Endothelial cell of umbilical vein (primary cell): ENCODE measurements at regions not wholly inside any gene's neighbourhood (a gene's known extent, or its start where the extent isn't known, plus 50 kb on each side); places are given as distances from the start of the nearest gene placed in this dataset.

Source experiments
- BruUV-seq: library from RNA; stranded (reverse); fragments of 400-500 nt; replicated peaks from 2 replicates; lab custom pipeline; 2021; lab: Mats Ljungman, UMichigan
- CTCF ChIA-PET: fragments of 300-600, 350-600 bp; sonication (Branson Sonifier 250); formaldehyde crosslinking; loops from one replicate; lab custom pipeline; 2021; ENCODE audit warnings: antibody characterized with exemption, inconsistent platforms; lab: Charles Lee
- POLR2A ChIA-PET: fragments of 300-600, 350-600 bp; sonication (Branson Sonifier 250); formaldehyde crosslinking; loops from one replicate; lab custom pipeline; 2021; ENCODE audit warnings: antibody characterized with exemption, inconsistent platforms; lab: Charles Lee
- DNase-seq: peaks from one replicate; pipeline ENCODE4 v3.0.0-alpha.2; 2011; ENCODE audit warnings: low read depth, low spot score
- FAIRE-seq: peaks from 2 replicates; lab custom pipeline; 2011; peaks lifted over from hg19 to GRCh38; lab: Jason Lieb, UNC
- H2AFZ ChIP-seq: 2 replicates; pipeline ENCODE4 v1.6.0; 2012; ENCODE audit warnings: low read depth, low read length, control low read depth, inconsistent platforms
- H3K27ac ChIP-seq: 2 replicates; pipeline ENCODE4 v1.5.1; 2011; ENCODE audit warnings: low read depth, mild to moderate bottlenecking, control low read depth, low read length, moderate library complexity; ENCODE audit not compliant: insufficient read depth
- H3K27me3 ChIP-seq, 2 experiments: 2 replicates each; pipeline versions ENCODE4 v1.6.0 to v1.6.1; 2011; ENCODE audit warnings: low read length in 2 of 2, mixed read lengths in 1 of 2; ENCODE audit not compliant: control insufficient read depth in 2 of 2, insufficient read depth in 2 of 2
- H3K36me3 ChIP-seq, 2 experiments: 2 replicates in 1 of 2; 3 replicates in 1 of 2; pipeline ENCODE4 v1.5.1; 2011; ENCODE audit warnings: low read length in 2 of 2, mild to moderate bottlenecking in 1 of 2, moderate library complexity in 1 of 2; ENCODE audit not compliant: control insufficient read depth in 2 of 2, insufficient read depth in 2 of 2; ENCODE audit errors: extremely low read depth in 1 of 2
- H3K4me1 ChIP-seq: 3 replicates; pipeline ENCODE4 v1.5.1; 2011; ENCODE audit warnings: mild to moderate bottlenecking, low read length; ENCODE audit not compliant: control insufficient read depth, insufficient read depth; ENCODE audit errors: extremely low read depth
- H3K4me2 ChIP-seq: 2 replicates; pipeline ENCODE4 v1.6.1; 2011; ENCODE audit warnings: low read length, control low read depth, mixed read lengths; ENCODE audit not compliant: insufficient read depth
- H3K4me3 ChIP-seq, 3 experiments: fragments of 200-600 bp in 1 of 3; sonication (generic), shearing (Covaris generic) in 1 of 3; replicated peaks in 1 of 3; 2 replicates each; pipeline ENCODE4 v1.5.1; 2011 to 2016; ENCODE audit warnings: control low read depth in 3 of 3, low read length in 3 of 3, mild to moderate bottlenecking in 2 of 3, inconsistent platforms in 1 of 3, low read depth in 1 of 3, moderate library complexity in 1 of 3; ENCODE audit not compliant: insufficient read depth in 1 of 3
- H3K79me2 ChIP-seq: 2 replicates; pipeline ENCODE4 v1.6.0; 2012; ENCODE audit warnings: low read length, inconsistent platforms; ENCODE audit not compliant: control insufficient read depth, insufficient read depth
- H3K9ac ChIP-seq: replicated peaks from 2 replicates; pipeline ENCODE3; 2011; ENCODE audit warnings: low read length, control low read depth; ENCODE audit not compliant: insufficient read depth; ENCODE audit errors: extremely low read depth
- H3K9me1 ChIP-seq: replicated peaks from 3 replicates; pipeline ENCODE4 v1.6.0; 2011; ENCODE audit warnings: mild to moderate bottlenecking, low read length; ENCODE audit not compliant: control insufficient read depth, insufficient read depth; ENCODE audit errors: extremely low read depth
- H3K9me3 ChIP-seq: replicated peaks from 2 replicates; pipeline ENCODE4 v1.5.1; 2012; ENCODE audit warnings: low read length, inconsistent platforms; ENCODE audit not compliant: control insufficient read depth, insufficient read depth
- H4K20me1 ChIP-seq: replicated peaks from 2 replicates; pipeline ENCODE3; 2011; ENCODE audit warnings: mild to moderate bottlenecking, low read length; ENCODE audit not compliant: control insufficient read depth, insufficient read depth; ENCODE audit errors: extremely low read depth
- CTCF ChIP-seq, 2 donors: IDR thresholded peaks; 1 replicate in 1 of 2; 2 replicates in 1 of 2; pipeline ENCODE4 v1.5.1; 2011; ENCODE audit warnings: low read length in 2 of 2, mild to moderate bottlenecking in 2 of 2, moderate library complexity in 2 of 2, control low read depth in 1 of 2, inconsistent platforms in 1 of 2, low read depth in 1 of 2; ENCODE audit not compliant: insufficient read depth in 1 of 2; ENCODE audit errors: extremely low read depth in 1 of 2
- EZH2 ChIP-seq: IDR thresholded peaks from 2 replicates; pipeline ENCODE4 v1.6.1; 2012; ENCODE audit warnings: borderline replicate concordance, low read depth, mild to moderate bottlenecking, moderate library complexity, low read length, inconsistent platforms; ENCODE audit not compliant: severe bottlenecking
- FOS ChIP-seq: IDR thresholded peaks from 2 replicates; pipeline ENCODE4 v1.6.1; 2011; ENCODE audit warnings: mild to moderate bottlenecking, low read length, moderate library complexity, borderline replicate concordance; ENCODE audit not compliant: insufficient read depth
- GATA2 ChIP-seq: IDR thresholded peaks from 2 replicates; pipeline ENCODE4 v1.7.0; 2011; ENCODE audit warnings: low read depth, mild to moderate bottlenecking, moderate library complexity, mixed read lengths, low read length; ENCODE audit not compliant: insufficient read length, insufficient read depth
- JUN ChIP-seq: IDR thresholded peaks from 2 replicates; pipeline ENCODE4 v1.6.1; 2011; ENCODE audit warnings: borderline replicate concordance, low read depth; ENCODE audit not compliant: insufficient read length, insufficient read depth
- MAX ChIP-seq: IDR thresholded peaks from 2 replicates; pipeline ENCODE4 v1.6.1; 2011; ENCODE audit not compliant: insufficient read depth, insufficient read length
- MYC ChIP-seq: IDR thresholded peaks from one replicate; pipeline ENCODE4 v1.6.1; 2011; ENCODE audit warnings: mild to moderate bottlenecking, low read depth, low read length
- POLR2A ChIP-seq: IDR thresholded peaks from 2 replicates; pipeline ENCODE4 v1.6.1; 2012; ENCODE audit warnings: low read depth, mild to moderate bottlenecking, control low read depth, low read length
- POLR2AphosphoS5 ChIP-seq: IDR thresholded peaks from 2 replicates; pipeline ENCODE4 v1.6.1; 2012; ENCODE audit warnings: low read depth, mild to moderate bottlenecking, control low read depth, low read length, moderate library complexity; ENCODE audit not compliant: insufficient read depth
- dilution Hi-C: fragments of 300-500 bp; cut with MboI; formaldehyde crosslinking; loops from one replicate; pipeline ENCODE4 v1.15.0; 2019; ENCODE audit warnings: low sequenced_read_pairs; ENCODE audit not compliant: extremely low pct_ligation_motif_present
- intact Hi-C: fragments of 100-400 bp; cut with micrococcal nuclease; formaldehyde crosslinking; loops from one replicate; pipeline ENCODE4 v1.10.0; 2022

GRCh38 chr2:146392186-146392585, 1452.6 kb upstream of the ACVR2A start:
- no peaks in the 10 kb centered on the region for H3K27me3 ChIP-seq
- TF ChIP-seq EZH2 (no peak), JUN (no peak), CTCF (IDR thresholded peaks at IDR 0.05; ENCODE audit: extremely low read depth in 1 of 2, insufficient read depth in 1 of 2, low read depth in 1 of 2, low read length in 2 of 2) (no peak), MAX (no peak), GATA2 (no peak), POLR2AphosphoS5 (no peak), POLR2A (no peak), FOS (no peak), MYC (no peak)
- ChIA-PET CTCF (no interaction called here), POLR2A (no interaction called here)
- no TSS peak for BruUV-seq
- intact Hi-C loops (no loop called here), dilution Hi-C loops (no loop called here)
- FAIRE-seq, result no peak
- no peak overlapping the region for H3K9ac ChIP-seq
- no peak overlapping the region for H3K4me3 ChIP-seq
- no peaks in the 10 kb centered on the region for H3K36me3 ChIP-seq
- H3K4me1 ChIP-seq, result no peaks in the 10 kb centered on the region
- no peak for DNase-seq
- H3K9me1 ChIP-seq, result no peaks in the 10 kb centered on the region
- no peak overlapping the region for H2AFZ ChIP-seq
- H4K20me1 ChIP-seq, result no peaks in the 10 kb centered on the region
- no peak overlapping the region for H3K4me2 ChIP-seq
- H3K27ac ChIP-seq, result no peak overlapping the region
- H3K9me3 ChIP-seq, result no peaks in the 10 kb centered on the region
- H3K79me2 ChIP-seq, result no peaks in the 10 kb centered on the region
